ENCODE measurements at regions not wholly inside any gene's neighbourhood (a gene's known extent, or its start where the extent isn't known, plus 50 kb on each side); places are given as distances from the start of the nearest gene placed in this dataset.

GRCh38 chr5:167061695-167062094 is 1229.8 kb upstream of the WWC1 start:
- no TSS peak for BruUV-seq (replicated peaks)
- no peaks in the 10 kb centered on the region for H3K79me2 ChIP-seq (ENCODE audit: insufficient read depth, low read length)
- H4K20me1 ChIP-seq (ENCODE audit: insufficient read depth, low read length), result no peaks in the 10 kb centered on the region
- 0% methylated on average over 4 of the region's 4 CpGs for WGBS (ENCODE audit: low lambda C conversion rate)
- no peak overlapping the region for H3K4me3 ChIP-seq (replicated peaks in 1 of 3; ENCODE audit: insufficient read depth in 1 of 3, low read depth in 2 of 3, low read length in 3 of 3)
- H3K4me1 ChIP-seq (ENCODE audit: insufficient read depth, low read length), result no peaks in the 10 kb centered on the region
- ATAC-seq (no peak), FAIRE-seq (no peak), DNase-seq (ENCODE audit: low spot score) (no peak)
- intact Hi-C loops (cut with micrococcal nuclease; ENCODE audit: unreplicated experiment) (no loop called here), in situ Hi-C loops (cut with HindIII; ENCODE audit: extremely low pct_ligation_motif_present, low pct_unique_long_range_greater_than_20kb) (no loop called here)
- no peak overlapping the region for H3K27ac ChIP-seq (ENCODE audit: extremely low read length, insufficient read depth, low read length)
- ChIA-PET POLR2A (no interaction called here), CTCF (ENCODE audit: low intra/inter-chr PET ratio, low total read pairs) (no interaction called here)
- H3K9ac ChIP-seq (ENCODE audit: insufficient read depth, low read depth, low read length), result no peak overlapping the region
- TF ChIP-seq HOXA9 (CRISPR knock-in tag; IDR thresholded peaks at IDR 0.05; ENCODE audit: borderline replicate concordance), result no peak
- no peak for TF ChIP-seq CHD4 (IDR thresholded peaks at IDR 0.05; ENCODE audit: borderline replicate concordance, low read length)
- no peak for TF ChIP-seq ZBTB49 (CRISPR knock-in tag; IDR thresholded peaks at IDR 0.05; ENCODE audit: borderline replicate concordance)
- H3K36me3 ChIP-seq (replicated peaks in 1 of 2; ENCODE audit: control insufficient read depth in 1 of 2, insufficient read depth in 2 of 2, low read length in 2 of 2), result no peaks in the 10 kb centered on the region
- no peak overlapping the region for H3K4me2 ChIP-seq (ENCODE audit: low read depth, low read length)
- no peaks in the 10 kb centered on the region for H3K9me3 ChIP-seq (ENCODE audit: low read length)
- H3K27me3 ChIP-seq (ENCODE audit: control insufficient read depth in 1 of 2, insufficient read depth in 2 of 2, low read length in 2 of 2), result no peaks in the 10 kb centered on the region
- H2AFZ ChIP-seq (ENCODE audit: low read length), result no peak overlapping the region

GRCh38 chr5:167063116-167063515 is 1228.3 kb upstream of the WWC1 start:
- H3K36me3 ChIP-seq (replicated peaks in 1 of 2; ENCODE audit: control insufficient read depth in 1 of 2, insufficient read depth in 2 of 2, low read length in 2 of 2), result no peaks in the 10 kb centered on the region
- no peaks in the 10 kb centered on the region for H3K27me3 ChIP-seq (ENCODE audit: control insufficient read depth in 1 of 2, insufficient read depth in 2 of 2, low read length in 2 of 2)
- H3K9me3 ChIP-seq (ENCODE audit: low read length), result no peaks in the 10 kb centered on the region
- TF ChIP-seq EZH2 (conservative IDR thresholded peaks at IDR 0.05; ENCODE audit: low read depth, low read length) (no peak), MYC (CRISPR knock-in tag; IDR thresholded peaks at IDR 0.05; ENCODE audit: borderline replicate concordance) (no peak), SMYD3 (CRISPR knock-in tag; IDR thresholded peaks at IDR 0.05) (no peak), MBNL3 (CRISPR knock-in tag; conservative IDR thresholded peaks at IDR 0.05) (no peak), ZBTB46 (CRISPR knock-in tag; IDR thresholded peaks at IDR 0.05; ENCODE audit: borderline replicate concordance) (no peak)
- WGBS (ENCODE audit: low lambda C conversion rate), result 3% methylated on average over 4 of the region's 4 CpGs
- no peaks in the 10 kb centered on the region for H3K4me1 ChIP-seq (ENCODE audit: insufficient read depth, low read length)
- CTCF ChIA-PET (ENCODE audit: low intra/inter-chr PET ratio, low total read pairs), result no interaction called here
- no TSS peak for BruUV-seq (replicated peaks)
- FAIRE-seq (no peak), ATAC-seq (no peak), DNase-seq (ENCODE audit: low spot score) (no peak)
- no peak overlapping the region for H2AFZ ChIP-seq (ENCODE audit: low read length)
- H3K4me2 ChIP-seq (ENCODE audit: low read depth, low read length), result no peak overlapping the region
- in situ Hi-C loops (cut with HindIII; ENCODE audit: extremely low pct_ligation_motif_present, low pct_unique_long_range_greater_than_20kb), result no loop called here
- intact Hi-C loops (cut with micrococcal nuclease; ENCODE audit: unreplicated experiment), result no loop called here
- POLR2A ChIA-PET, result no interaction called here
- H3K27ac ChIP-seq (ENCODE audit: extremely low read length, insufficient read depth, low read length), result no peak overlapping the region
- no peak overlapping the region for H3K4me3 ChIP-seq (replicated peaks in 1 of 3; ENCODE audit: insufficient read depth in 1 of 3, low read depth in 2 of 3, low read length in 3 of 3)
- H4K20me1 ChIP-seq (ENCODE audit: insufficient read depth, low read length), result no peaks in the 10 kb centered on the region
- no peaks in the 10 kb centered on the region for H3K79me2 ChIP-seq (ENCODE audit: insufficient read depth, low read length)
- H3K9ac ChIP-seq (ENCODE audit: insufficient read depth, low read depth, low read length), result no peak overlapping the region
